GM12878 (cell line): ENCODE measurements at regions not wholly inside any gene's neighbourhood (a gene's known extent, or its start where the extent isn't known, plus 50 kb on each side); places are given as distances from the start of the nearest gene placed in this dataset.

ENCODE experiments used
- ATAC-seq: fragments of 200-7000 bp; cut with Tn5 transposase; 3 replicates; pipeline ENCODE4 v1.9.1; 2020; ENCODE audit warnings: mild to moderate bottlenecking, moderate library complexity
- BruUV-seq: library from RNA; stranded (reverse); fragments of 400-500 nt; replicated peaks from 2 replicates; lab custom pipeline; 2021; lab: Mats Ljungman, UMichigan
- CTCF ChIA-PET: fragments of 300-600 bp; sonication (Branson Sonifier 250); formaldehyde crosslinking; extraction: SDS; loops from one replicate; lab custom pipeline; 2021; ENCODE audit warnings: inconsistent platforms; lab: Yijun Ruan, JAX
- POLR2A ChIA-PET: fragments of 350-600 bp; formaldehyde crosslinking; extraction: SDS; loops from one replicate; lab custom pipeline; 2021; ENCODE audit warnings: inconsistent platforms; lab: Charles Lee
- RAD21 ChIA-PET: fragments of 300-600 bp; sonication (Branson Sonifier 250); formaldehyde crosslinking; loops from one replicate; lab custom pipeline; 2023; ENCODE audit warnings: antibody characterized with exemption; ENCODE audit not compliant: unreplicated experiment; lab: Charles Lee
- SMC1A ChIA-PET: fragments of 300-600 bp; sonication (Branson Sonifier 250); formaldehyde crosslinking; loops from one replicate; lab custom pipeline; 2023; ENCODE audit not compliant: unreplicated experiment, uncharacterized antibody; lab: Charles Lee
- DNase-seq: peaks from one replicate; pipeline ENCODE4 v3.0.0-alpha.2; 2011; ENCODE audit warnings: low read depth, low spot score
- FAIRE-seq: peaks from 3 replicates; lab custom pipeline; 2011; peaks lifted over from hg19 to GRCh38; lab: Jason Lieb, UNC
- H2AFZ ChIP-seq: 2 replicates; pipeline ENCODE4 v1.6.0; 2011; ENCODE audit warnings: low read depth, low read length, control low read depth; ENCODE audit not compliant: control insufficient read depth
- H3K27ac ChIP-seq: 2 replicates; pipeline ENCODE4 v1.5.1; 2011; ENCODE audit warnings: control low read depth; ENCODE audit not compliant: control insufficient read depth, insufficient read depth
- H3K27me3 ChIP-seq, 2 experiments: replicated peaks in 1 of 2; 2 replicates each; pipeline versions ENCODE4 v1.6.0 to v1.6.1; 2011; ENCODE audit warnings: low read length in 1 of 2; ENCODE audit not compliant: control insufficient read depth in 2 of 2, insufficient read depth in 2 of 2
- H3K36me3 ChIP-seq, 2 experiments: 2 replicates each; pipeline ENCODE4 v1.5.1; 2011; ENCODE audit warnings: low read length in 1 of 2; ENCODE audit not compliant: control insufficient read depth in 2 of 2, insufficient read depth in 2 of 2
- H3K4me1 ChIP-seq: 2 replicates; pipeline ENCODE4 v1.6.1; 2011; ENCODE audit warnings: mild to moderate bottlenecking, low read length, moderate library complexity, mixed read lengths; ENCODE audit not compliant: control insufficient read depth, insufficient read depth
- H3K4me2 ChIP-seq: 2 replicates; pipeline ENCODE4 v1.6.0; 2011; ENCODE audit warnings: control low read depth; ENCODE audit not compliant: control insufficient read depth, insufficient read depth
- H3K4me3 ChIP-seq: fragments of 200-600 bp; sonication (generic); 2 replicates; pipeline ENCODE4 v1.5.1; 2016
- H3K79me2 ChIP-seq: 2 replicates; pipeline ENCODE4 v1.6.0; 2011; ENCODE audit warnings: low read length; ENCODE audit not compliant: control insufficient read depth, insufficient read depth
- H3K9ac ChIP-seq: 2 replicates; pipeline ENCODE4 v1.8.0; 2011; ENCODE audit warnings: low read length, control low read depth, mixed read lengths; ENCODE audit not compliant: control insufficient read depth, insufficient read depth
- H3K9me3 ChIP-seq: replicated peaks from 3 replicates; pipeline ENCODE4 v1.5.1; 2011; ENCODE audit warnings: mild to moderate bottlenecking, low read length; ENCODE audit not compliant: control insufficient read depth, insufficient read depth
- H4K20me1 ChIP-seq: 2 replicates; pipeline ENCODE4 v1.6.0; 2011; ENCODE audit not compliant: control insufficient read depth, insufficient read depth
- MLLT1 ChIP-seq: fragments of 450-650 bp; IDR thresholded peaks from 2 replicates; pipeline ENCODE4 v1.6.1; 2016; ENCODE audit warnings: mild to moderate bottlenecking
- NFYA ChIP-seq: IDR thresholded peaks from 2 replicates; pipeline ENCODE4 v1.6.1; 2011; ENCODE audit warnings: low read depth, mild to moderate bottlenecking, low read length, improper control_type of control experiment, borderline replicate concordance
- RCOR1 ChIP-seq: conservative IDR thresholded peaks from 2 replicates; pipeline ENCODE4 v1.6.1; 2012; ENCODE audit warnings: low read depth, low read length, improper control_type of control experiment
- SUZ12 ChIP-seq: fragments of 200-600 bp; sonication (generic); IDR thresholded peaks from one replicate; pipeline ENCODE4 v1.6.1; 2018; ENCODE audit warnings: antibody characterized with exemption, mild to moderate bottlenecking; ENCODE audit not compliant: unreplicated experiment
- WGBS: methylation state at CpG from one replicate; pipeline ENCODE4 v1.1.6; 2016; ENCODE audit warnings: low lambda C conversion rate; ENCODE audit not compliant: insufficient replicate concordance, insufficient coverage; ENCODE audit errors: missing lambda C conversion rate; 5-methylcytosine and 5-hydroxymethylcytosine counted together
- in situ Hi-C: fragments of 300-500 bp; cut with MboI; formaldehyde crosslinking; loops from 9 replicates; pipeline ENCODE4 v1.14.3; 2018; ENCODE audit warnings: mixed read lengths
- intact Hi-C: fragments of 100-400 bp; cut with micrococcal nuclease; formaldehyde crosslinking; loops from one replicate; pipeline ENCODE4 v1.14.2; 2022; ENCODE audit not compliant: unreplicated experiment

- BruUV-seq = no TSS peak
- ChIA-PET POLR2A (no interaction called here), CTCF (no interaction called here), RAD21 (no interaction called here), SMC1A (interaction anchor here (1.2 to 1.3 kb wide), 3 partner anchors 10 to 22 kb away, joined by 4 to 5 read pairs (median 5); no protein-coding TSS in a partner anchor)
- no peak overlapping the region for H3K9ac ChIP-seq
- intact Hi-C loops = no loop called here
- no peak overlapping the region for H3K4me2 ChIP-seq
- DNase-seq (no peak), FAIRE-seq (peak; percentile 23), ATAC-seq (no peak)
- H3K9me3 ChIP-seq = peaks cover 8% of the 10 kb centered on the region
- WGBS = 88% methylated on average over 8 of the region's 8 CpGs
- no peaks in the 10 kb centered on the region for H3K27me3 ChIP-seq
- H4K20me1 ChIP-seq = no peaks in the 10 kb centered on the region
- in situ Hi-C loops = no loop called here
- H3K36me3 ChIP-seq = 0 out of 4 replicates have a peak, but pooled peaks cover 0 to 5% of the 10 kb centered on the region in 2 experiments
- no peak overlapping the region for H3K4me3 ChIP-seq
- no peak overlapping the region for H3K27ac ChIP-seq
- peaks cover 95% of the 10 kb centered on the region for H3K79me2 ChIP-seq
- H2AFZ ChIP-seq = no peak overlapping the region
- peak; percentile 31; the same call in 1 of the 2 replicates for TF ChIP-seq MLLT1
- TF ChIP-seq NFYA = no peak
- TF ChIP-seq SUZ12 = no peak
- TF ChIP-seq RCOR1 = no peak
- H3K4me1 ChIP-seq = peaks cover 15% of the 10 kb centered on the region; the same call in 1 of the 2 replicates
These were observed 140.0 kb downstream of the NDUFA12 start for GRCh38 chr12:94863321-94864035.
